Upper lobe of left lung (tissue), 6 donors: ENCODE measurements at regions not wholly inside any gene's neighbourhood (a gene's known extent, or its start where the extent isn't known, plus 50 kb on each side); places are given as distances from the start of the nearest gene placed in this dataset.
"Not testable (repeated sequence)": the region's sequence is repeated elsewhere in the genome, so short reads cannot be mapped to it uniquely, and the experiment has no call there.

Experiments used
- ATAC-seq, 2 donors: fragments of 200-7000 bp; cut with Tn5 transposase; one replicate each; pipeline ENCODE4 v1.9.1; 2022; ENCODE audit warnings: mild to moderate bottlenecking in 2 of 2, moderate library complexity in 2 of 2; ENCODE audit not compliant: low FRiP score in 2 of 2
- DNase-seq, 2 donors: peaks; one replicate each; pipeline ENCODE4 v3.0.0-alpha.2; 2019 to 2020
- H3K27ac ChIP-seq, 4 donors: fragments of 200-600 bp; sonication (generic); one replicate each; pipeline ENCODE4 v1.5.1; 2016 to 2019
- H3K27me3 ChIP-seq, 4 donors: fragments of 200-600 bp; sonication (generic); one replicate each; pipeline ENCODE4 v1.5.1; 2017 to 2019
- H3K36me3 ChIP-seq, 4 donors: fragments of 200-600 bp; sonication (generic); one replicate each; pipeline ENCODE4 v1.5.1; 2016 to 2019
- H3K4me1 ChIP-seq, 4 donors: fragments of 200-600 bp; sonication (generic); one replicate each; pipeline ENCODE4 v1.5.1; 2018 to 2019
- H3K4me3 ChIP-seq, 4 donors: fragments of 200-600 bp; sonication (generic); one replicate each; pipeline ENCODE4 v1.5.1; 2017 to 2019; ENCODE audit warnings: mild to moderate bottlenecking in 2 of 4, moderate library complexity in 1 of 4
- H3K9me3 ChIP-seq, 4 donors: fragments of 200-600 bp; sonication (generic); one replicate each; pipeline ENCODE4 v1.5.1; 2018 to 2019
- EP300 ChIP-seq, 4 donors: sonication (generic); formaldehyde crosslinking; IDR thresholded peaks; one replicate each; pipeline ENCODE4 v1.5.1; 2017; ENCODE audit warnings: antibody characterized with exemption in 4 of 4, control low read depth in 2 of 4
- POLR2A ChIP-seq, 4 donors: fragments of 450-650 bp; IDR thresholded peaks; one replicate each; pipeline ENCODE4 v1.5.1; 2016 to 2017; ENCODE audit warnings: antibody characterized with exemption in 4 of 4, mild to moderate bottlenecking in 2 of 4
- POLR2AphosphoS5 ChIP-seq, 2 donors: sonication (generic); formaldehyde crosslinking; IDR thresholded peaks; one replicate each; pipeline ENCODE4 v1.5.1; 2017; ENCODE audit warnings: antibody characterized with exemption in 2 of 2
- WGBS, 2 donors: methylation state at CpG; one replicate each; pipeline ENCODE4 v1.1.5; 2017 to 2018; 5-methylcytosine and 5-hydroxymethylcytosine counted together
- TF ChIP-seq, protein P1 (sequence below), 6 experiments: fragments of 450-650 bp in 4 of 6; fragments of 200-600 bp in 2 of 6; sonication (generic) in 2 of 6; IDR thresholded peaks; one replicate each; pipeline ENCODE4 v1.5.1; 2016 to 2019; ENCODE audit warnings: antibody characterized with exemption in 6 of 6
- donor health status: DM: no; HTN: no; CAD: no; lungs with moderate emphysema.
- donor health status: DM: no; HTN: yes; CAD: no; lungs with severe emphysema.

DNA sequence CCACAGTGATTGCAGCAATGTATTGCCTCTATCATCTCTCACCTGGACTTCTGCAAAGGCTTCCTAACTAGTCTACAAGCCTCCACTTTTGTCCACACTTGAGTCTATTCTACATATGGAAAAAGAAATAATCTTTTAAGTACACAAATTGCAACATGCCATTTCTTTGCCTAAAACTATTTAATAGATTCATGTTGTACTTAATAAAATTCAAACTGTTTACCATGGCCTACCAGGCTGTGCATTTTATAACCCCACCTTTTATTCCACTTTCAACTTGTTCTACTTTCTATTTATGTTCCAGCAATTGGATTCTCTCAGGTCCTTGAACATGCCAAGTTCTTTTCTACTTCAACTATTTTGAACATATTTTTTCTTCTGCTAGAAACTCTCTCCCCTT is 128.7 kb downstream of the GPR85 start:
- H3K36me3 ChIP-seq: no peaks in the 10 kb centered on the region
- H3K4me3 ChIP-seq: no peak overlapping the region
- ATAC-seq (no peak), DNase-seq (no peak)
- H3K27ac ChIP-seq: no peak overlapping the region
- H3K27me3 ChIP-seq: no peaks in the 10 kb centered on the region
- TF ChIP-seq EP300 (IDR thresholded peaks at IDR 0.05): no peak
- TF ChIP-seq POLR2AphosphoS5 (IDR thresholded peaks at IDR 0.05): no peak
- TF ChIP-seq POLR2A (IDR thresholded peaks at IDR 0.05): no peak
- H3K9me3 ChIP-seq: no peaks in the 10 kb centered on the region
- H3K4me1 ChIP-seq: no peaks in the 10 kb centered on the region

DNA sequence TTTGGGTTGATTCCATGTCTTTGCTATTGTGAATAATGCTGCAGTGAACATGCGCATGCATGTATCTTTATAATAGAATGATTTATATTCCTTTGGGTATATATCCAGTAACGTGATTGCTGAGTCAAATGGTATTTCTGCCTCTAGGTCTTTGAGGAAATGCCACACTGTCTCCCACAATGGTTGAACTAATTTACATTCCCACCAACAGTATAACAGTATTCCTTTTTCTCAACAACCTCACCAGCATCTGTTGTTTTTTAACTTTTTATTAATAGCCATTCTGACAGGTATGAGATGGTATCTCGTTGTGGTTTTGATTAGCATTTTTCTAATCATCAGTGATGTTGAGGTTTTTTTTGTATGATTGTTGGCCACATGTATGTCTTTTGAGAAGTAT is 133.6 kb downstream of the GPR85 start:
- not testable (repeated sequence) for DNase-seq, ATAC-seq, H3K27ac ChIP-seq, H3K36me3 ChIP-seq, H3K4me3 ChIP-seq, H3K27me3 ChIP-seq, H3K4me1 ChIP-seq, H3K9me3 ChIP-seq
- WGBS, 2 donors: 81 to 86% methylated on average over 3 of the region's 3 CpGs

DNA sequence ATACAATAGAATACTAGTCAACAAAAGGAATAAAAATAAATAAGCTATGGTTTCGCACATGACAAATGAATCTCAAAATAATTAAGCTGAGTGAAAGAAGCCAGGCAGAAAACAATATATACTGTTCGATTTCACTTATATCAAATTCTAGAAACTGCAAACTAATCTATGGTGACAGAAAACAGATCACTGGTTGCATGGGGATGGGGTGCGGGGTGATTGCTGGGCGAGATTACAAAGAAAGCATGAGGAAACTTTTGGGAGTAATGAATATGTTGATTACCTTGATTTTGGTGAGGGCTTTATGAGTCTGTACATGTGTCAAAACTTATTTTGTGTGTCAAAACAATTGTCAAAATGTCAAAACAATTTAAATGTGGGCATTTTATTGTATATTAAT is 135.6 kb downstream of the GPR85 start:
- no peak for ATAC-seq
- Histone ChIP-seq H3K27me3 (no peaks in the 10 kb centered on the region), H3K4me3 (no peak overlapping the region), H3K4me1 (no peaks in the 10 kb centered on the region), H3K36me3 (no peaks in the 10 kb centered on the region), H3K27ac (no peak overlapping the region), H3K9me3 (no peaks in the 10 kb centered on the region)
- TF ChIP-seq POLR2AphosphoS5 (IDR thresholded peaks at IDR 0.05): no peak
- TF ChIP-seq EP300 (IDR thresholded peaks at IDR 0.05): no peak
- TF ChIP-seq, protein P1, sequence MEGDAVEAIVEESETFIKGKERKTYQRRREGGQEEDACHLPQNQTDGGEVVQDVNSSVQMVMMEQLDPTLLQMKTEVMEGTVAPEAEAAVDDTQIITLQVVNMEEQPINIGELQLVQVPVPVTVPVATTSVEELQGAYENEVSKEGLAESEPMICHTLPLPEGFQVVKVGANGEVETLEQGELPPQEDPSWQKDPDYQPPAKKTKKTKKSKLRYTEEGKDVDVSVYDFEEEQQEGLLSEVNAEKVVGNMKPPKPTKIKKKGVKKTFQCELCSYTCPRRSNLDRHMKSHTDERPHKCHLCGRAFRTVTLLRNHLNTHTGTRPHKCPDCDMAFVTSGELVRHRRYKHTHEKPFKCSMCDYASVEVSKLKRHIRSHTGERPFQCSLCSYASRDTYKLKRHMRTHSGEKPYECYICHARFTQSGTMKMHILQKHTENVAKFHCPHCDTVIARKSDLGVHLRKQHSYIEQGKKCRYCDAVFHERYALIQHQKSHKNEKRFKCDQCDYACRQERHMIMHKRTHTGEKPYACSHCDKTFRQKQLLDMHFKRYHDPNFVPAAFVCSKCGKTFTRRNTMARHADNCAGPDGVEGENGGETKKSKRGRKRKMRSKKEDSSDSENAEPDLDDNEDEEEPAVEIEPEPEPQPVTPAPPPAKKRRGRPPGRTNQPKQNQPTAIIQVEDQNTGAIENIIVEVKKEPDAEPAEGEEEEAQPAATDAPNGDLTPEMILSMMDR (IDR thresholded peaks at IDR 0.05): no peak
- TF ChIP-seq POLR2A (IDR thresholded peaks at IDR 0.05): no peak
- DNase-seq: no peak
- WGBS, 2 donors: 83 to 87% methylated on average over 4 of the region's 4 CpGs

DNA sequence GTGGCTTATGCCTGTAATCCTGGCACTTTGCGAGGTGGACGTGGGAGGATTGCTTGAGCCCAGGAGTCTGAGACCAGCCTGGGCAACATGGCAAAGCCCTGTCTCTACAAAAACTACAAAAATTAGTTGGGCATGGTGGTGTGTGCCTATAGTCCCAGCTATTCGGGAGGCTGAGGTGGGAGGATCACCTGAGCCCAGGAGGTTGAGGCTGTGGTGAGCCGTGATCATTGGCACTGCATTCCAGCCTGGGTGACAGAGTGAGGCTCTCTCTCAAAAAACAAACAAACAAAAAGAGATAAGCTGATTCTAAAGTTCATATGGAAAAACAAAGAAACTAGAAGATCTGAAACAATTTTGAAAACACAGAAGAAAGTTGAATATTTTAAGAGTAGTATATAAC is 136.9 kb downstream of the GPR85 start:
- WGBS, 2 donors: 65 to 67% methylated on average over 4 of the region's 4 CpGs
- H3K36me3 ChIP-seq, H3K27me3 ChIP-seq, H3K4me1 ChIP-seq, H3K27ac ChIP-seq, ATAC-seq, H3K9me3 ChIP-seq, DNase-seq, H3K4me3 ChIP-seq: not testable (repeated sequence)

DNA sequence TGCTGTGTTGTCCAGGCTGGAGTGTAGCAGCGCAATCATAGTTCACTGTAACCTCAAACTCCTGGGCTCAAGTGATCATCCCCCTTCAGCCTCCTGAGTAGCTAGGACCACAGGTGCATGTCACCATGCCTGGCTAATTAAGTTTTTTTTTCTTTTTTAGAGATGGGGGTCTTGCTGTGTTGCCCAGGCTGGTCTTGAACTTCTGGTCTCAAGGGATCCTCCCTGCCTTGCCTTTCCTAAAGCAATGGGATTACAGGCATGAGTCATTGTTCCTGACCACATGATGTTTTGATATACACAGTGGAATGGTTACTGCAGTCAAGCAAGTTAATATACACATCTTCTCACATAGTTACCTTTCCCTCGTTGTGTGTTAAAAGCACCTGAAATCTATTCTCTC is 140.3 kb downstream of the GPR85 start:
- Histone ChIP-seq H3K4me1 (no peaks in the 10 kb centered on the region), H3K36me3 (no peaks in the 10 kb centered on the region), H3K27me3 (no peaks in the 10 kb centered on the region), H3K27ac (no peak overlapping the region), H3K4me3 (no peak overlapping the region), H3K9me3 (no peaks in the 10 kb centered on the region)
- ATAC-seq (no peak), DNase-seq (no peak)
- 88 to 96% methylated on average over 2 of the region's 2 CpGs for WGBS, 2 donors
- TF ChIP-seq, protein P1 (IDR thresholded peaks at IDR 0.05): no peak
- no peak for TF ChIP-seq POLR2A (IDR thresholded peaks at IDR 0.05)
- TF ChIP-seq POLR2AphosphoS5 (IDR thresholded peaks at IDR 0.05): no peak
- no peak for TF ChIP-seq EP300 (IDR thresholded peaks at IDR 0.05)

DNA sequence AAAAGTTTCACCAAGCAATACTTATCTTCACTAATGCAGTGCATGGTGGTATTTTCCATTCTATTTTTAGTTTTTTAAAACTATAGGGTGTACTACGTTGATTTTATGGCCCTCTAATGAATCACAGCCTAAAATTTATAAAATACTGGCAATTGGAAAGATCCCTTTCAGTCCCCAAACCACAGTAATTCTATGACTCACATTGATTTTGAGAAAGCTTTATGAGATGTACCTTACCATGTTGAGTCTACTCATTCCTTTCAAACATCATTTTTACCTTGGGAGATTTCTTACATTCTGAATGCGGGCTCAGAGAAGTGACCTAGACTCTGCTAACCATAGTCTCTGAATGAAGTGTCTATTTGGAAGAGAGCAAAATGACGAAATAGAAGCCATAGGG is 141.6 kb downstream of the GPR85 start:
- WGBS, 2 donors: 81 to 85% methylated on average over 3 of the region's 3 CpGs
- no peak for ATAC-seq
- DNase-seq: no peak
- Histone ChIP-seq H3K4me3 (no peak overlapping the region), H3K4me1 (peaks cover 0 to 6% (median 5%) of the 10 kb centered on the region in 4 donors), H3K9me3 (no peaks in the 10 kb centered on the region), H3K27me3 (no peaks in the 10 kb centered on the region), H3K36me3 (no peaks in the 10 kb centered on the region), H3K27ac (no peak overlapping the region)
- no peak for TF ChIP-seq EP300 (IDR thresholded peaks at IDR 0.05)
- no peak for TF ChIP-seq POLR2AphosphoS5 (IDR thresholded peaks at IDR 0.05)
- no peak for TF ChIP-seq POLR2A (IDR thresholded peaks at IDR 0.05)
- TF ChIP-seq, protein P1 (IDR thresholded peaks at IDR 0.05): no peak
